ENCODE measurements at regions not wholly inside any gene's neighbourhood (a gene's known extent, or its start where the extent isn't known, plus 50 kb on each side); places are given as distances from the start of the nearest gene placed in this dataset.

DNA sequence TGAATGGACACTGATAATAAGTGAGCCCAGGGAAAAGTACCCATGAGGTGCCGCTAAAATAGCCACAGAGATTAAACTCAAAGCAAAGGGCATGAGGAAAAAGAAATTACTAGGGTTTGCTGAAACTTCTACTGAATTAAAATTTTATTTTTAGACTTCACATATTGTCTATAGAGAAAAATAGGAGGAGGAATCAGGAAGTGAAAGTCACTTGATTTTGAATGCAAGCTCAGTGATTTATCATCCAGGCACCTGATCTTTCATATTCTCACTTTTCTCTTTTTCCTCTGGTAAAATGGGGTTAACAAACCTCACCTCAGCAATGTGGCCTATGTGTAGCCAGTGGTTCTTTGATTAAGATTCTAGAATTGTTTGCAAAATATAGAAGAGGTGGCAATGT is 479.8 kb downstream of the BCL11B start:
- CTCF ChIA-PET = no interaction called here
- Histone ChIP-seq H3K27me3 (ENCODE audit: control insufficient read depth in 2 of 2, insufficient read depth in 2 of 2, low read length in 2 of 2) (no peaks in the 10 kb centered on the region), H3K4me3 (replicated peaks in 1 of 3; ENCODE audit: insufficient read depth in 1 of 3, low read depth in 1 of 3, low read length in 3 of 3) (no peak overlapping the region), H3K27ac (ENCODE audit: insufficient read depth, low read depth, low read length) (no peak overlapping the region), H3K79me2 (ENCODE audit: control insufficient read depth, insufficient read depth, low read length) (no peaks in the 10 kb centered on the region), H3K36me3 (ENCODE audit: control insufficient read depth in 2 of 2, extremely low read depth in 1 of 2, insufficient read depth in 2 of 2, low read length in 2 of 2) (no peaks in the 10 kb centered on the region), H3K4me2 (ENCODE audit: insufficient read depth, low read length) (no peak overlapping the region), H2AFZ (ENCODE audit: low read depth, low read length) (no peak overlapping the region), H3K9ac (replicated peaks; ENCODE audit: extremely low read depth, insufficient read depth, low read length) (no peak overlapping the region), H3K9me3 (replicated peaks; ENCODE audit: control insufficient read depth, insufficient read depth, low read length) (peaks cover 4% of the 10 kb centered on the region), H4K20me1 (replicated peaks; ENCODE audit: control insufficient read depth, extremely low read depth, insufficient read depth, low read length) (no peaks in the 10 kb centered on the region), H3K4me1 (ENCODE audit: control insufficient read depth, extremely low read depth, insufficient read depth, low read length) (no peaks in the 10 kb centered on the region), H3K9me1 (replicated peaks; ENCODE audit: control insufficient read depth, extremely low read depth, insufficient read depth, low read length) (no peaks in the 10 kb centered on the region)
- POLR2A ChIA-PET = no interaction called here
- intact Hi-C loops (cut with micrococcal nuclease) = no loop called here
- no peak for DNase-seq (ENCODE audit: low read depth, low spot score)
- no peak for FAIRE-seq
- TF ChIP-seq, protein P1, sequence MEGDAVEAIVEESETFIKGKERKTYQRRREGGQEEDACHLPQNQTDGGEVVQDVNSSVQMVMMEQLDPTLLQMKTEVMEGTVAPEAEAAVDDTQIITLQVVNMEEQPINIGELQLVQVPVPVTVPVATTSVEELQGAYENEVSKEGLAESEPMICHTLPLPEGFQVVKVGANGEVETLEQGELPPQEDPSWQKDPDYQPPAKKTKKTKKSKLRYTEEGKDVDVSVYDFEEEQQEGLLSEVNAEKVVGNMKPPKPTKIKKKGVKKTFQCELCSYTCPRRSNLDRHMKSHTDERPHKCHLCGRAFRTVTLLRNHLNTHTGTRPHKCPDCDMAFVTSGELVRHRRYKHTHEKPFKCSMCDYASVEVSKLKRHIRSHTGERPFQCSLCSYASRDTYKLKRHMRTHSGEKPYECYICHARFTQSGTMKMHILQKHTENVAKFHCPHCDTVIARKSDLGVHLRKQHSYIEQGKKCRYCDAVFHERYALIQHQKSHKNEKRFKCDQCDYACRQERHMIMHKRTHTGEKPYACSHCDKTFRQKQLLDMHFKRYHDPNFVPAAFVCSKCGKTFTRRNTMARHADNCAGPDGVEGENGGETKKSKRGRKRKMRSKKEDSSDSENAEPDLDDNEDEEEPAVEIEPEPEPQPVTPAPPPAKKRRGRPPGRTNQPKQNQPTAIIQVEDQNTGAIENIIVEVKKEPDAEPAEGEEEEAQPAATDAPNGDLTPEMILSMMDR (IDR thresholded peaks at IDR 0.05; ENCODE audit: extremely low read depth in 1 of 2, insufficient read depth in 1 of 2, low read depth in 1 of 2, low read length in 2 of 2) = no peak
- TF ChIP-seq EZH2 (IDR thresholded peaks at IDR 0.05; ENCODE audit: borderline replicate concordance, low read depth, low read length, severe bottlenecking) = no peak
- TF ChIP-seq JUN (IDR thresholded peaks at IDR 0.05; ENCODE audit: borderline replicate concordance, insufficient read depth, insufficient read length, low read depth) = no peak
- TF ChIP-seq POLR2AphosphoS5 (IDR thresholded peaks at IDR 0.05; ENCODE audit: insufficient read depth, low read depth, low read length) = no peak
- TF ChIP-seq FOS (IDR thresholded peaks at IDR 0.05; ENCODE audit: borderline replicate concordance, insufficient read depth, low read length) = no peak
- no peak for TF ChIP-seq GATA2 (IDR thresholded peaks at IDR 0.05; ENCODE audit: insufficient read depth, insufficient read length, low read depth, low read length)
- no TSS peak for BruUV-seq (replicated peaks)
- dilution Hi-C loops (cut with MboI; ENCODE audit: extremely low pct_ligation_motif_present, low sequenced_read_pairs) = no loop called here

DNA sequence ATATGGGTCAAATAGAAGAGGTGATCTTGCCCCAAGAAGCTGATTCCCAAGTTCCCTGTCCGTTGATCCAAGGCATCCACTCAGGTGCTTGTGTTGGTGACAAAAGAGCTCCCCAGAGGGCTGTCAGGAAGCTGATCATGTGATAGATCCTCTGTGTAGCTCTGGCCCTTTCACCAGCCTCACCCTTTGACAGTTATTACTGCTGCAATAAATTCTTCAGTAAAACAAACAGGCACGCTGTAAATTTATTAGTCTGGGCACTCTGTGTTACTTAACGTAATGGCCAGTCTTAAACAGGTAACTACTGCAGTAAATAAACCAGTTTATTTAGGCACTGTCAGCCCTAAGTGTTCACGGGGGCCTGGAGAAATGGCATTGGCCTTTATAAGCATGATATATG is 473.9 kb downstream of the BCL11B start:
- Histone ChIP-seq H3K36me3 (ENCODE audit: control insufficient read depth in 2 of 2, extremely low read depth in 1 of 2, insufficient read depth in 2 of 2, low read length in 2 of 2) (no peaks in the 10 kb centered on the region), H3K9ac (replicated peaks; ENCODE audit: extremely low read depth, insufficient read depth, low read length) (no peak overlapping the region), H3K79me2 (ENCODE audit: control insufficient read depth, insufficient read depth, low read length) (no peaks in the 10 kb centered on the region), H4K20me1 (replicated peaks; ENCODE audit: control insufficient read depth, extremely low read depth, insufficient read depth, low read length) (no peaks in the 10 kb centered on the region), H3K27me3 (ENCODE audit: control insufficient read depth in 2 of 2, insufficient read depth in 2 of 2, low read length in 2 of 2) (no peaks in the 10 kb centered on the region), H3K4me1 (ENCODE audit: control insufficient read depth, extremely low read depth, insufficient read depth, low read length) (no peaks in the 10 kb centered on the region), H3K9me3 (replicated peaks; ENCODE audit: control insufficient read depth, insufficient read depth, low read length) (peaks cover 4% of the 10 kb centered on the region), H3K27ac (ENCODE audit: insufficient read depth, low read depth, low read length) (no peak overlapping the region), H3K9me1 (replicated peaks; ENCODE audit: control insufficient read depth, extremely low read depth, insufficient read depth, low read length) (no peaks in the 10 kb centered on the region), H3K4me2 (ENCODE audit: insufficient read depth, low read length) (no peak overlapping the region), H2AFZ (ENCODE audit: low read depth, low read length) (no peak overlapping the region), H3K4me3 (replicated peaks in 1 of 3; ENCODE audit: insufficient read depth in 1 of 3, low read depth in 1 of 3, low read length in 3 of 3) (no peak overlapping the region)
- intact Hi-C loops (cut with micrococcal nuclease) = no loop called here
- ChIA-PET POLR2A (no interaction called here), CTCF (no interaction called here)
- DNase-seq (ENCODE audit: low read depth, low spot score) (no peak), FAIRE-seq (no peak)
- BruUV-seq (replicated peaks) = no TSS peak
- no peak for TF ChIP-seq MYC (IDR thresholded peaks at IDR 0.05; ENCODE audit: low read depth, low read length)
- no peak for TF ChIP-seq POLR2AphosphoS5 (IDR thresholded peaks at IDR 0.05; ENCODE audit: insufficient read depth, low read depth, low read length)
- TF ChIP-seq FOS (IDR thresholded peaks at IDR 0.05; ENCODE audit: borderline replicate concordance, insufficient read depth, low read length) = no peak
- no peak for TF ChIP-seq EZH2 (IDR thresholded peaks at IDR 0.05; ENCODE audit: borderline replicate concordance, low read depth, low read length, severe bottlenecking)
- no peak for TF ChIP-seq JUN (IDR thresholded peaks at IDR 0.05; ENCODE audit: borderline replicate concordance, insufficient read depth, insufficient read length, low read depth)
- TF ChIP-seq POLR2A (IDR thresholded peaks at IDR 0.05; ENCODE audit: low read depth, low read length) = no peak
- TF ChIP-seq GATA2 (IDR thresholded peaks at IDR 0.05; ENCODE audit: insufficient read depth, insufficient read length, low read depth, low read length) = no peak
- dilution Hi-C loops (cut with MboI; ENCODE audit: extremely low pct_ligation_motif_present, low sequenced_read_pairs) = no loop called here
